HEK293 (cell line): ENCODE measurements at regions not wholly inside any gene's neighbourhood (a gene's known extent, or its start where the extent isn't known, plus 50 kb on each side); places are given as distances from the start of the nearest gene placed in this dataset.

ENCODE experiments used
- CTCF ChIA-PET: fragments of 350-600 bp; formaldehyde crosslinking; extraction: SDS; loops from one replicate; lab custom pipeline; 2021; ENCODE audit warnings: antibody characterized with exemption; lab: Yijun Ruan, JAX
- POLR2A ChIA-PET: fragments of 300-600 bp; formaldehyde crosslinking; extraction: SDS; loops from one replicate; lab custom pipeline; 2020; ENCODE audit warnings: antibody characterized with exemption, inconsistent platforms; lab: Yijun Ruan, JAX
- H3K27ac ChIP-seq: fragments of 200-500 bp; sonication (Bioruptor generic); 2 replicates; pipeline ENCODE4 v1.5.1; 2014; ENCODE audit warnings: low read depth, low read length, control low read depth, inconsistent platforms; ENCODE audit errors: extremely low read depth
- H3K36me3 ChIP-seq, 2 experiments: fragments of 200-500 bp in 1 of 2; sonication (Bioruptor generic) in 1 of 2; 1 replicate in 1 of 2; 2 replicates in 1 of 2; pipeline ENCODE4 v1.5.1; 2014 to 2017; ENCODE audit warnings: inconsistent platforms in 2 of 2, low read length in 2 of 2; ENCODE audit not compliant: control insufficient read depth in 2 of 2, insufficient read depth in 1 of 2
- H3K4me1 ChIP-seq: fragments of 200-500 bp; sonication (Bioruptor generic); 2 replicates; pipeline ENCODE4 v1.5.1; 2014; ENCODE audit warnings: mild to moderate bottlenecking, low read length, inconsistent platforms; ENCODE audit not compliant: control insufficient read depth, insufficient read depth
- H3K4me3 ChIP-seq: 2 replicates; pipeline ENCODE4 v1.5.1; 2011; ENCODE audit warnings: low read depth, mild to moderate bottlenecking, control low read depth, low read length, moderate library complexity
- H3K9me3 ChIP-seq: fragments of 200-500 bp; sonication (Bioruptor generic); 2 replicates; pipeline ENCODE4 v1.5.1; 2014; ENCODE audit warnings: low read depth, low read length, inconsistent platforms; ENCODE audit not compliant: control insufficient read depth, insufficient read depth
- OSR2 ChIP-seq: fragments of 450-650 bp; formaldehyde crosslinking; IDR thresholded peaks from 2 replicates; pipeline ENCODE4 v1.5.1; 2016; ENCODE audit warnings: missing biosample characterization, missing genetic modification characterization
- PBX3 ChIP-seq: sonication (generic); formaldehyde crosslinking; IDR thresholded peaks from 2 replicates; pipeline ENCODE4 v1.8.1; 2022; ENCODE audit warnings: mild to moderate bottlenecking, moderate library complexity, missing genetic modification reagents
- SCRT1 ChIP-seq: fragments of 450-650 bp; formaldehyde crosslinking; IDR thresholded peaks from 2 replicates; pipeline ENCODE4 v1.5.1; 2016; ENCODE audit warnings: missing biosample characterization, missing genetic modification characterization, borderline replicate concordance
- SP3 ChIP-seq: fragments of 450-650 bp; formaldehyde crosslinking; IDR thresholded peaks from 2 replicates; pipeline ENCODE4 v1.5.1; 2016; ENCODE audit warnings: missing biosample characterization, missing genetic modification characterization
- TCF7L2 ChIP-seq: IDR thresholded peaks from 2 replicates; pipeline ENCODE4 v1.6.1; 2011; ENCODE audit warnings: low read depth, mild to moderate bottlenecking, inconsistent platforms, low read length, moderate library complexity, borderline replicate concordance
- WT1 ChIP-seq: fragments of 450-650 bp; formaldehyde crosslinking; IDR thresholded peaks from 2 replicates; pipeline ENCODE4 v1.5.1; 2016; ENCODE audit warnings: missing biosample characterization, missing genetic modification characterization
- ZBTB44 ChIP-seq: fragments of 450-650 bp; IDR thresholded peaks from 2 replicates; pipeline ENCODE4 v1.5.1; 2018; ENCODE audit warnings: missing biosample characterization, mild to moderate bottlenecking, missing genetic modification characterization
- ZNF155 ChIP-seq: fragments of 450-650 bp; formaldehyde crosslinking; IDR thresholded peaks from 2 replicates; pipeline ENCODE4 v1.5.1; 2016; ENCODE audit warnings: missing biosample characterization, missing genetic modification characterization
- ZNF18 ChIP-seq: fragments of 450-650 bp; formaldehyde crosslinking; IDR thresholded peaks from 2 replicates; pipeline ENCODE4 v1.5.1; 2016; ENCODE audit warnings: missing biosample characterization, missing genetic modification characterization
- ZNF311 ChIP-seq: fragments of 450-650 bp; formaldehyde crosslinking; IDR thresholded peaks from 2 replicates; pipeline ENCODE4 v1.5.1; 2017; ENCODE audit warnings: missing biosample characterization, missing genetic modification characterization, borderline replicate concordance
- ZNF324 ChIP-seq: fragments of 450-650 bp; formaldehyde crosslinking; IDR thresholded peaks from 2 replicates; pipeline ENCODE4 v1.5.1; 2016; ENCODE audit warnings: missing biosample characterization, missing genetic modification characterization
- ZNF341 ChIP-seq: fragments of 450-650 bp; formaldehyde crosslinking; IDR thresholded peaks from 2 replicates; pipeline ENCODE4; 2016; ENCODE audit warnings: low read depth, missing biosample characterization, missing genetic modification characterization
- ZNF354C ChIP-seq: fragments of 450-650 bp; formaldehyde crosslinking; IDR thresholded peaks from 2 replicates; pipeline ENCODE4 v1.5.1; 2016; ENCODE audit warnings: missing biosample characterization, missing genetic modification characterization, low read depth, borderline replicate concordance
- ZNF404 ChIP-seq: fragments of 450-650 bp; formaldehyde crosslinking; IDR thresholded peaks from 2 replicates; pipeline ENCODE4 v1.5.1; 2017; ENCODE audit warnings: missing biosample characterization, missing genetic modification characterization
- ZNF514 ChIP-seq: fragments of 450-650 bp; formaldehyde crosslinking; IDR thresholded peaks from 2 replicates; pipeline ENCODE4 v1.5.1; 2016; ENCODE audit warnings: missing biosample characterization, missing genetic modification characterization
- ZNF521 ChIP-seq: fragments of 450-650 bp; formaldehyde crosslinking; IDR thresholded peaks from 2 replicates; pipeline ENCODE4 v1.5.1; 2017; ENCODE audit warnings: missing biosample characterization, mild to moderate bottlenecking, missing genetic modification characterization
- ZNF571 ChIP-seq: fragments of 450-650 bp; formaldehyde crosslinking; IDR thresholded peaks from 2 replicates; pipeline ENCODE4 v1.5.0; 2017; ENCODE audit warnings: missing biosample characterization, missing genetic modification characterization
- ZNF664 ChIP-seq: fragments of 450-650 bp; formaldehyde crosslinking; IDR thresholded peaks from 2 replicates; pipeline ENCODE4 v1.5.1; 2016; ENCODE audit warnings: missing biosample characterization, missing genetic modification characterization
- ZNF747 ChIP-seq: fragments of 450-650 bp; formaldehyde crosslinking; IDR thresholded peaks from 2 replicates; pipeline ENCODE4 v1.5.1; 2016; ENCODE audit warnings: missing biosample characterization, missing genetic modification characterization
- ZNF768 ChIP-seq: fragments of 450-650 bp; formaldehyde crosslinking; IDR thresholded peaks from 2 replicates; pipeline ENCODE4 v1.5.1; 2018; ENCODE audit warnings: missing biosample characterization, mild to moderate bottlenecking, missing genetic modification characterization
- ZNF792 ChIP-seq: fragments of 450-650 bp; formaldehyde crosslinking; IDR thresholded peaks from 2 replicates; pipeline ENCODE4 v1.5.1; 2016; ENCODE audit warnings: missing biosample characterization, missing genetic modification characterization
- TF ChIP-seq, protein P1 (sequence below): fragments of 450-650 bp; formaldehyde crosslinking; IDR thresholded peaks from 2 replicates; pipeline ENCODE4 v1.5.1; 2016; ENCODE audit warnings: missing biosample characterization, missing genetic modification characterization
- TF ChIP-seq, protein P2 (sequence below): IDR thresholded peaks from 2 replicates; pipeline ENCODE4 v1.6.1; 2011; ENCODE audit warnings: mild to moderate bottlenecking, low read depth, low read length, borderline replicate concordance
- TF ChIP-seq, protein P3 (sequence below): fragments of 450-650 bp; formaldehyde crosslinking; IDR thresholded peaks from 2 replicates; pipeline ENCODE4 v1.5.1; 2016; ENCODE audit warnings: missing biosample characterization, missing genetic modification characterization

- Histone ChIP-seq H3K9me3 (no peaks in the 10 kb centered on the region), H3K4me3 (no peak overlapping the region), H3K36me3 (no peaks in the 10 kb centered on the region), H3K27ac (no peak overlapping the region), H3K4me1 (peaks cover 15% of the 10 kb centered on the region)
- ChIA-PET POLR2A (no interaction called here), CTCF (interaction anchor here (0.6 to 8.7 kb wide), 6 partner anchors 10 to 266 kb away, joined by 3 to 144 read pairs (median 6); no protein-coding TSS in a partner anchor)
- TF ChIP-seq ZNF324 (tag by site-specific recombination) (no peak), ZNF768 (tag by site-specific recombination) (0 out of 2 replicates have a peak, but pooled peaks have one; percentile 70)
Measured at GRCh38 chr14:100387450-100387849, 64.3 kb downstream of the SLC25A47 start.

DNA sequence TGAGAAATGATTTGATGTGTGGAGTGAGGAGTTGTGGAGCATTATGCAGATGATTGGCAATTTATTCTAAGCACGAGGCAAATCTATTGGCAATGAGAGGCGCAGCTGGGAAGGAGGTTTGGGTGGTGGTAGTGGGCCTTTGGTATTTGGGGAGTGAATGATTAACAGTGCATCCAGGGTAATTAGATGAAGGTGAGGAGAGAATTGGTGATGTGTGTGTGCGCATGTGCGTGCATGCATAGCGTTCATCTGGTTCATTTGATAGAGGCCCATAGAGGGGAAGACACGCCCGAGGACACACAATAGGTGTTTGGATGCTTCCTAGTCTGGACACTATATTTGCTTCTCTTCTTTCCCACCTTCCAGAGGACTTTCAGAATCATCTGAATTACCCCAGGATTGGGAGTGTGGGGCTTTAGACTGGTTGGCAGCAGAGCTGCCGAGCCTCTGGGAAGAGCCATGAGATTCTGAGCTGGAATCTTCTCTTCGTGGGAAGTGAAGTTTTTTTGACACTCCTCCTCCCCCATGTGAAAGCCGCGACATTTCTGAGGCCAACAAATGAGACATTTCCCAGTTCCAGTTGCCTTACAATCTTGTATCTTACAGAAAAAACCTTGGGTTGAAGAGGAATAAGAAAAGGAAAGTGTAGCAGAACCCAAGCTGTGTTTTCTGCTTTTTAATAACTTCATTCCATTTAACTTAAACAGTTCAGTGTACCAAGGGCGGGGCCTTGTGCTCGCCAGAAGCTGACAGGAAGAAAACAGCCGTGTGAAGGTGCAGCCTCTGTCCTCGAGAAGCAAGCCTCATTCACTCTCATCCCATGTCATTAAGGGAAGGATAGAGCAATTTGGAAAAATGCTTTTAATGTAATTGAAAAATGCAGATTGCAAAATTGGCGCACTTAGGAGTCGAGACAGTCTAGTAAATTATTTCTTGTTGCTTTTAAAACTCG lies 65.2 kb downstream of the SLC25A47 start:
- CTCF ChIA-PET = interaction anchor here (0.5 to 8.7 kb wide), 5 partner anchors 11 to 257 kb away, joined by 3 to 144 read pairs (median 7); no protein-coding TSS in a partner anchor
- Histone ChIP-seq H3K9me3 (no peaks in the 10 kb centered on the region), H3K27ac (no peak overlapping the region), H3K36me3 (no peaks in the 10 kb centered on the region), H3K4me1 (peaks cover 20% of the 10 kb centered on the region), H3K4me3 (no peak overlapping the region)
- POLR2A ChIA-PET = no interaction called here
- no peak for TF ChIP-seq ZNF341 (tag by site-specific recombination)
- TF ChIP-seq ZBTB44 (tag by site-specific recombination) = peak; percentile 36; the same call in 1 of the 2 replicates
- no peak for TF ChIP-seq ZNF571
- no peak for TF ChIP-seq ZNF521 (tag by site-specific recombination)
- no peak for TF ChIP-seq PBX3
- peak; percentile 63 for TF ChIP-seq OSR2 (tag by site-specific recombination)
- peak; percentile 63 for TF ChIP-seq WT1 (tag by site-specific recombination)
- no peak for TF ChIP-seq SP3 (tag by site-specific recombination)
- TF ChIP-seq ZNF792 (tag by site-specific recombination) = no peak
- TF ChIP-seq ZNF311 (tag by site-specific recombination) = no peak
- no peak for TF ChIP-seq ZNF18 (tag by site-specific recombination)
- TF ChIP-seq, protein P1, sequence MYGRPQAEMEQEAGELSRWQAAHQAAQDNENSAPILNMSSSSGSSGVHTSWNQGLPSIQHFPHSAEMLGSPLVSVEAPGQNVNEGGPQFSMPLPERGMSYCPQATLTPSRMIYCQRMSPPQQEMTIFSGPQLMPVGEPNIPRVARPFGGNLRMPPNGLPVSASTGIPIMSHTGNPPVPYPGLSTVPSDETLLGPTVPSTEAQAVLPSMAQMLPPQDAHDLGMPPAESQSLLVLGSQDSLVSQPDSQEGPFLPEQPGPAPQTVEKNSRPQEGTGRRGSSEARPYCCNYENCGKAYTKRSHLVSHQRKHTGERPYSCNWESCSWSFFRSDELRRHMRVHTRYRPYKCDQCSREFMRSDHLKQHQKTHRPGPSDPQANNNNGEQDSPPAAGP = no peak
- TF ChIP-seq TCF7L2 = no peak
- TF ChIP-seq ZNF664 = 0 out of 2 replicates have a peak, but pooled peaks have one; percentile 20
- TF ChIP-seq ZNF404 (tag by site-specific recombination) = no peak
- TF ChIP-seq ZNF747 (tag by site-specific recombination) = no peak
- TF ChIP-seq ZNF155 = no peak
- no peak for TF ChIP-seq ZNF354C (tag by site-specific recombination)
- TF ChIP-seq ZNF514 (tag by site-specific recombination) = no peak
- TF ChIP-seq, protein P2, sequence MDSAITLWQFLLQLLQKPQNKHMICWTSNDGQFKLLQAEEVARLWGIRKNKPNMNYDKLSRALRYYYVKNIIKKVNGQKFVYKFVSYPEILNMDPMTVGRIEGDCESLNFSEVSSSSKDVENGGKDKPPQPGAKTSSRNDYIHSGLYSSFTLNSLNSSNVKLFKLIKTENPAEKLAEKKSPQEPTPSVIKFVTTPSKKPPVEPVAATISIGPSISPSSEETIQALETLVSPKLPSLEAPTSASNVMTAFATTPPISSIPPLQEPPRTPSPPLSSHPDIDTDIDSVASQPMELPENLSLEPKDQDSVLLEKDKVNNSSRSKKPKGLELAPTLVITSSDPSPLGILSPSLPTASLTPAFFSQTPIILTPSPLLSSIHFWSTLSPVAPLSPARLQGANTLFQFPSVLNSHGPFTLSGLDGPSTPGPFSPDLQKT = no peak
- TF ChIP-seq, protein P3, sequence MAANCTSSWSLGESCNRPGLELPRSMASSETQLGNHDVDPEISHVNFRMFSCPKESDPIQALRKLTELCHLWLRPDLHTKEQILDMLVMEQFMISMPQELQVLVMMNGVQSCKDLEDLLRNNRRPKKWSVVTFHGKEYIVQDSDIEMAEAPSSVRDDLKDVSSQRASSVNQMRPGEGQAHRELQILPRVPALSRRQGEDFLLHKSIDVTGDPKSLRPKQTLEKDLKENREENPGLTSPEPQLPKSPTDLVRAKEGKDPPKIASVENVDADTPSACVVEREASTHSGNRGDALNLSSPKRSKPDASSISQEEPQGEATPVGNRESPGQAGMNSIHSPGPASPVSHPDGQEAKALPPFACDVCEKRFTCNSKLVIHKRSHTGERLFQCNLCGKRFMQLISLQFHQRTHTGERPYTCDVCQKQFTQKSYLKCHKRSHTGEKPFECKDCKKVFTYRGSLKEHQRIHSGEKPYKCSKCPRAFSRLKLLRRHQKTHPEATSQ (tag by site-specific recombination) = no peak
- no peak for TF ChIP-seq SCRT1 (tag by site-specific recombination)
